NCI-H1105 treated with DMSO at 0.1 percent for 48 hours (cell line): ENCODE measurements at regions not wholly inside any gene's neighbourhood (a gene's known extent, or its start where the extent isn't known, plus 50 kb on each side); places are given as distances from the start of the nearest gene placed in this dataset.
"Not testable (repeated sequence)": the region's sequence is repeated elsewhere in the genome, so short reads cannot be mapped to it uniquely, and the experiment has no call there.

Source experiments
- DNase-seq: peaks from one replicate; lab custom pipeline; 2025; lab: John Stamatoyannopoulos, UW

- no peak for DNase-seq
Measured at GRCh38 chr5:98206566-98206965, 566.9 kb upstream of the RGMB start.

DNA sequence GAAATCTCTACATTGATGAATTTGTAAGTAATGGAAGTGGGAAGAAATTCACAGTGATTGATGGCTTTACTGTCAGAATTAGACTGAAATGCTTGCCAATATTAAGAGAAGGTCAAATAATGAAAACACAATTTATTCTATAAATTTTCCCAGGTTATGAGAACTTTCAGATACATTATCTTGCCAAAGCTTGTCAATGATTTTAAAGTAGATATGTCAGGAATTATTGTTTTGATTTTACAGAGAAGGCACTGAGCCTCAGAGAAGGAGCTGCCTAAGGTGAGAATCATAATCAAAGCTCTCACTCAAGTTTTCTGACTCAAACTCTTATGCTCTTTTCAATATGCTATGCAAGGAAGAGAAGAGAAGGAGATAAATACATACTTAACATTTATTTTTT, 564.0 kb upstream of the RGMB start:
- no peak for DNase-seq

DNA sequence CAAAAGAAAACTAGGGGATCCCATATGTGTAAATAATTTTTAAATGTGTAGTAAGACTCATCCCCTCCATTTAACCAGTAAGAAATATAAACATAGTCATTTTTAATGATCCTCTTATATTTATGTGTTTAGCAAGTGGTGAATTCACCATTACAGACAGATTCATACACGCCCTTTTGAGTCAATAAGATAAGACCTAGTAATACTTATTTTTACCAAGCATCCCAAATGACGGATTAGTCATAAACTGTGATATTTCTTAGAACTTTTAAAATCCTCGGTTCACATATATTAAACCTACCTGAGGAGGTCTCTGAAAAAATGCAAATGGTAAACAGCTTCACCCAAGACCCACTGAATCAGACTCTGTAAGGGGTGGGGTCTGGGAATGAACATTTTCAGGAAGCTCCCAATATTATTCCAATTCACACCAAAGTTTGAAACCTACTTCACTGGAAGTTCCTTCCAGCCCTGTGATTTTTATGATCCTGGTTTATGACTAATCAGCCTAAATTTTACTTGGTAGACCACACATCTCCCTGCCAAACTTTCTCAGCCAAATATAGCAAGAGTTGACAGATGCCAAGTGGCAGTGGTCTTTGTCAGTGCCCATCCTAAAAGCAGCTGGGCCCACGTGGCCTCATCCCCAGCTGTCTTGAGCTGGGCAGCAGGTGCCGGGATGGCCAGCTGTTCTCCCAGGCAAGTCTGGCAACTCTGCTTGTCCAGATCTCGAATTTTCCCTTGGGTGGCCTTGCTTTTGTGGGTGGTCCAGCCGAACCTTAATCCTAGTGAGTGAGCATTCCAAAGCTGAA, 559.0 kb upstream of the RGMB start:
- DNase-seq: no peak

GRCh38 chr5:98217138-98217537, 556.3 kb upstream of the RGMB start:
- DNase-seq: no peak

DNA sequence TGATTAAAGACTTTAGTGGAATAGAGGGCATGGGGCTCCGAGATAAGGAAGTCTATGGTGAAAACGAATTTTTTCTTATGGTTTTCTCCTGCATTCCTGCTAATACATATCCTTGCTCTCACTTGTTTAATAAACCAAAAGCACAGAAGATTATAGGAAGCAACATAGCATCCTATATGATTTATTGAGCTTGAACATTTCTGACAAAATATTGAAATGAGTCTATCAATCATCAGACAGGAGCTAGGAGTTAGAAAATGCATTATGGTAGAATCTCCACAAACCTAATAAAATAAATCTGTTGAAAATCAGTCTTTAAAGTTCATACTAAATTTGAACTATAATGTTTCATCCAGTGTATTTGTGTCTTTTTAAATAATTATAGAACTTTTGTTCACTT, 554.6 kb upstream of the RGMB start:
- no peak for DNase-seq

DNA sequence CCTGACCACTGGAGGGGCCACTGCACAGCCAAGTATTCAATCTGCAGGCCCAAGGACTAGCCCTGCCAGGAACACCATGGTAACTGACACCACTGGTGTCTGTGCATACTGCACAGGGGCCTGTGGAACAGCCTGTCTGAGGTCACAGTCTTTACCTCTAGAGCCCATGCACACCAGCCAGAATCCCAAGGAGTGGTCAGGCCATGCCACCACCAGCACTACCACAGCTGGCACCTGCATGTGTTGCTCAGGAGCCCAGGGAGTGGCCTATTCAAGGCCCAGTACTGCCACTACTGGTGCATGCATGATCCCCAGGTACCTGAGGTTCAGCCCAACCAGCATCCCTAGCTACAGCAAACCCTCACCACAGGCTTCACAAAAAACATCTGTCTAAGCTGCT, 546.0 kb upstream of the RGMB start:
- no peak for DNase-seq

DNA sequence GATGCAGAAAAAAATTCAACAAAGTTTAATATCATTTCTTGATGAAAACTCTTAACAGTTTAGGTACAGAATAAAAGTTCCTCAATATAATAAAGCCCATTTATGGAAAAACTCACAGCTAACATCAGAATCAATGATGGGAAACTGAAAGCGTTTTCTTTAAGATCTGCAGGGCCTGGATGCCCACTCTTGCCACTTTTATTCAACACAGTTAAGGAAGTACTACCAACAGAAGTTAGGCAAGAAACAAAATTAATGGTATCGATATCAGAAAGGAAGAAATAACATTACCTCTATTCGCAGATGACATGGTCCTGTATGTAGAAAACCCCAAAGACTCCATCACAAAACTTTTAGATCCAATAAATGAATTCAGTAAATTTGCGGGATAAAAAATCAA, 542.4 kb upstream of the RGMB start:
- DNase-seq: no peak

- DNase-seq: not testable (repeated sequence)
Measured at GRCh38 chr5:98237794-98238193, 535.7 kb upstream of the RGMB start.

- no peak for DNase-seq
Measured at GRCh38 chr5:98243972-98244371, 529.5 kb upstream of the RGMB start.

- DNase-seq: no peak
Measured at GRCh38 chr5:98248949-98249348, 524.5 kb upstream of the RGMB start.

DNA sequence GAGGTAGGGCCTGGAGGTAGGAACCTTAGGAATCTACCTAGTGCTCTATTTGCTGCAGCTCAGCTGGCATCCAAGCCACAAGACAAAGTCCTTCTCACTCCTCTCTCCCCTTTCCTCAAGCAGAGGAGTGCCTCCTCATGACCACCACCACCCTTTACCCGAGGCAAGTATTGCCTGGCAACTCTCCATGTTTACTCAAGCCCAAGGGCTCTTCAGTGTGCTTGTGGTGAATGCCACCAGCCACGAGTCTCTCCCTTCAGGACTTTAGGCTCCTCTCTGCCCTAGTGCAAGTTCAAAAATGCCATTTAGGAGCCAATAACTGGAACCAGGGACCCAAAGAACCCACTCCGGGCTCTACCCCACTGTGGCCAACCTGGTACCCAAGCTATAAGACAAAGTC, 514.5 kb upstream of the RGMB start:
- DNase-seq: no peak

- DNase-seq: no peak
Measured at GRCh38 chr5:98259595-98259994, 513.9 kb upstream of the RGMB start.

- no peak for DNase-seq
Measured at GRCh38 chr5:98263084-98263483, 510.4 kb upstream of the RGMB start.

GRCh38 chr5:98268162-98268860, 505.2 kb upstream of the RGMB start:
- no peak for DNase-seq

DNA sequence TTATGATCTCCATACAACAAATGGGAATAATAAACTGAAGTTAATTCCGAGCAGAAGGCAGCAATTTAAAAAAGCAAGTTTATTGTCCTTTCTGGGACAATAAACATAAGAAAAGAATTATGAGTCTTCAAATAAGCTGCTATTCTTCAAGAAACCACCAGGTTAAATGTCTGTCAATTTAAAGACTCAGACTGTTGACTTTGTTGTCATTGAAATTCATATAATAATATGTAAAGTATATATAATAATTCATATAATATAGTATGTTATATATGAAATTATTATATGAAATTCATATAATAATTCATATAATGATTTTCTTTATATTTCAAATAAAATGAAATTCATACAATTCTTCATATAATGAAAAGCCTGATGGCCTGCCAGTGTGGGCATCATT, 497.5 kb upstream of the RGMB start:
- no peak for DNase-seq

DNA sequence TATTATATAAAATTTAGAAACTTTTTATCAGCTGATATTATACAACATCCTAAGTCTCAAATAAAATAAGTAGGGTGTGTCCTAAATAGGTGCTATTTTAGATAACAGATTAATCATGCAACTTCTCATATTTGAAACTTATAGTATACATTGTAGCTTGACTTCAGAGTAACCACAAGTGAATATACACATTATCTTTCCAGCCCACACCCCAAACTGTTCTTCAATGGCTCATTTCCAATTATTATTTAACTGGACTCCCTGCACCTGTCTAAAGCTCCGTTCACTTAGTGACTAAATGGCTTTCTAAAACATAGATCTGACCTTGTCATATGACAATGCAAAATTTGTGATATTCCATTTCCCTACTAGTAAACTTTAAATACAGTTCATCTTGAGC, 490.9 kb upstream of the RGMB start:
- no peak for DNase-seq

DNA sequence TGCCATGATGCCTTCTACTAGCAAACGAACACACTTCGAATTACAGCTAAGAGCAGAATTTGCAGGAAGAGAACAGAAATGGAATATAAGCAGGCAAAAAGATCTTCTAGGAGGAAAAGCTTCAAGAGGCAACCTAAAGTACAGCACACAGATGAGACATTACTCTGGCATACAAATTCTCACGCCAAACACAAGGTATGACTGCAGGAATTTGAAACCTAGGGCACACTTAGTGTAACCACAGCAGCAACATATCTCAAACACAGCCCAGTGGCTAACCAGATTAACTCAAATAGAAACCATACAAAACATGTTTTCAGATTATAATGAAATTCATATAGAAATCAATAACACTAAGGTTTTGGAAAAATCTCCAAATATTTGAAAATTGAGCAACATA, 481.0 kb upstream of the RGMB start:
- DNase-seq: no peak

DNA sequence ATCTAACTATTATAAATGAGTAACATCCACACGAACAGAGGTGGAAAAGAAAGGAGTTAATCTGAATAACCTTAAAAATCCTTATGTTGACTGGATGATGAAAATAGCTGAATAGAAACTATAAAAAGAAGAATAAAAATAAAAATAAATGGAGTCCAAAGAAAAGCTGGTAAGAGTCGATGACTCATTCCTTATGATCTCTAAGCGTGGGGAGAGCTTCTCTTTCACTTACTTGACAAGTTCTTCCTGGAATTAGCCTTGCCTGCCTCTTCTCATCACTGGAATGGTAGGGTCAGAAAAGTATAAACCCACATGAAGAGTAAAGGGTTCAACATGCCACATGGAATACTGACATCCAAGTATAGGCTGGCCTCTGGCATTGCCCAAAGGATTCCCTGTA, 477.0 kb upstream of the RGMB start:
- DNase-seq: no peak

- no peak for DNase-seq
Measured at GRCh38 chr5:98299435-98299834, 474.0 kb upstream of the RGMB start.

- DNase-seq: no peak
Measured at GRCh38 chr5:98301547-98301946, 471.9 kb upstream of the RGMB start.

DNA sequence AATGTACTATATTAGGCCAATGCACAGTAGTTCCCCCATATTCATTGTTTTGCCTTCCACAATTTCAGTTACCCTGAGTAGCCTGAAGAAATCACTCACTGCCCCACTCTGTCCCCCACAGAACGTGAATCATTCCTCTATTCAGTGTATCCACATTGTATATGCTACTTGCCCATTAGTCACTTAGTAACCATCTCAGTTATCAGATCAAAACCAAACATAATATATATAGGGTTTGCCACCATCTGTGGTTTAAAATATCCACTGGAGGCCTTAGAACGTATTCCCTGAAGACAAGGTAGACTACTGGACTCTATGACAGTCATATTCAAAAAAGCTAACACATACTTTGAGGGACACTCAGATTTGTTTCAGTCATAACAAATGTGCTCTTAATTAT, 465.7 kb upstream of the RGMB start:
- DNase-seq: no peak

DNA sequence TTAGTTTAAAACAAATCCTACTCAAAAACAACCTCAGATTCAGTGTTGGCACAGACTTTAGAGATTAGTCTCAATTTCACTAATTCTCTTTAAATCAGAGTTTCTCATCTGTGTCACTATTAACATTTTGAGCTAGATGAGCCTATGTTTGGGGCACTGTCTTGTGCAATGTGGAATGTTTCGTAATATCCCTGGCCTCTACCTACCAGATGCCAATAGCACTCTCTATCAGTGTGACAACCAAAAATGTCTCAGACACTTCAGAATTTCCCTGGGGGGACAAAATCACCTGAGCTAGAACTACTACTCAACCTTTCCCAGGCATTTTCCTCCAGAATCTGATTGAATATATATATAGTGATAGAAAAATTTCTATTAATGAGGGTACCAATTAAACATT, 465.2 kb upstream of the RGMB start:
- DNase-seq: no peak

DNA sequence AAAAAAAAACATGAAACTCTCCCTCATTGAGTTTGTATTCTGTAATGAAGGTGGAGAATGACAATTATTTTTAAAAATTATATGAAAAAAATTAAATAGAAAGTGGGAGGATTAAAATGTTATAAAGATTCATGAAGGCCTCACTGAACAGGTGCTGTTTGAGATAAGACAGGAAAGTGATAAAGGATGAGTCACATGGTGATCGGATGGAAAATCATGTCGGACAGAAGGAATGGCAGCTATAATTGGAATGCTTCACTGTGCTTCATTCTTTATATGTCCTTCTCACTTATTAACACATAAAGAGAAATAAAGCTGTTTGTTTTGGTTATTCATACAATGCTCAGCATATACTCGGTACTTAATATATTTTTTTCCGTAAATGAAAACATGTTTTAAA, 464.5 kb upstream of the RGMB start:
- no peak for DNase-seq
